GM12801 (cell line): ENCODE measurements at regions not wholly inside any gene's neighbourhood (a gene's known extent, or its start where the extent isn't known, plus 50 kb on each side); places are given as distances from the start of the nearest gene placed in this dataset.

Experiments used
- TF ChIP-seq, protein P1 (sequence below): IDR thresholded peaks from one replicate; pipeline ENCODE4 v1.5.1; 2011; ENCODE audit warnings: control low read depth; ENCODE audit not compliant: insufficient read length; ENCODE audit errors: extremely low read depth

DNA sequence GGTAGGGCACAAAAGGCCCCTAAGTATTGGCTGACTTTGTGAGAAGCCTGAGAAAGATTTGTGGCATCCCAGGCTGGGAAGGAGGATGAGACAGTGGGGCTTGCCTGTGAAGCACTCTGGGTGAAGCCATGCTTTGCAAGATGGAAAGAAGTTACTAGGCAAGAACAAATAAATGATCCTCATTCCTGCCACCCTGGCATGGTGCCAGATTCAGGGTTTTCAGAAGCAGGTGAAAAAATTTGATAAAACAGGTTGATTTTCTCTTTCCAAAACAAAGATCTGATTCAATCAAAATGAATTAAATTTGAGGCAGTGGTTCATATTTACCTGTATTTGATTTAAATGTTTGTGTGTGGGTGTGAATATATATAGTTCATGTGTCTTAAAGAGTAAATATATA is 386.9 kb upstream of the PROX1 start:
- TF ChIP-seq, protein P1, sequence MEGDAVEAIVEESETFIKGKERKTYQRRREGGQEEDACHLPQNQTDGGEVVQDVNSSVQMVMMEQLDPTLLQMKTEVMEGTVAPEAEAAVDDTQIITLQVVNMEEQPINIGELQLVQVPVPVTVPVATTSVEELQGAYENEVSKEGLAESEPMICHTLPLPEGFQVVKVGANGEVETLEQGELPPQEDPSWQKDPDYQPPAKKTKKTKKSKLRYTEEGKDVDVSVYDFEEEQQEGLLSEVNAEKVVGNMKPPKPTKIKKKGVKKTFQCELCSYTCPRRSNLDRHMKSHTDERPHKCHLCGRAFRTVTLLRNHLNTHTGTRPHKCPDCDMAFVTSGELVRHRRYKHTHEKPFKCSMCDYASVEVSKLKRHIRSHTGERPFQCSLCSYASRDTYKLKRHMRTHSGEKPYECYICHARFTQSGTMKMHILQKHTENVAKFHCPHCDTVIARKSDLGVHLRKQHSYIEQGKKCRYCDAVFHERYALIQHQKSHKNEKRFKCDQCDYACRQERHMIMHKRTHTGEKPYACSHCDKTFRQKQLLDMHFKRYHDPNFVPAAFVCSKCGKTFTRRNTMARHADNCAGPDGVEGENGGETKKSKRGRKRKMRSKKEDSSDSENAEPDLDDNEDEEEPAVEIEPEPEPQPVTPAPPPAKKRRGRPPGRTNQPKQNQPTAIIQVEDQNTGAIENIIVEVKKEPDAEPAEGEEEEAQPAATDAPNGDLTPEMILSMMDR: no peak

DNA sequence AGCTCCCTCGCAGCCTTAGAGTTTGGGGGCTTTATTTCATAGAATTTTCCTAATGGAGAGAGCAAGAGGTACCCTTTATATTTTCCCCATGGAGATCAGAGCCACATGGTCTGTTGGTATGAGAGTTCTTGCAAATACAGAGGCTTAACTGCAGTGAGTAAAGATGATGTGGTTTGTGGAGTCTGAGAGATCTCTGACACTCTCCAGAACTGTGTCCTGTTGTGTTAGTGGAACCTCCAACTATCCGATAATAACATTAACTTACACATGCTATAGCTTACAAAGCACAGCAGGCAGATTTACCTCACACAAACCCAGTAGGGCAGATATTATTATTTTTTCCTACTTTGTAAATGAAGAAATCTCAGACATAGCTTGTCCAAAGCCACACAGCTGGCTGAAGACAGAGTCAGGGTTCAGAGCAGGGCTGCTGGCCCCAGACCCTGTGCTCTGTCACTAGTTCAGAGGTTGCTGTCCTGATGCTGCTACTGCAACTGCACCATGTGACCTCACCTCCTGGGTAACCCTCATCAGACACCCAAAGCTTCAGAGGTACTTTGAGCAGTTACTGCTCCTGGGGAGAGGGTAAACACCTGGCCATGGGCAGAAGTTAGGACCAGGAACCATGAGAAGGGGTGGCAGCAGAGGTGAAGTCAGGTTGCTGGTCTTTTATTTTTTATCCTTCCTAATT is 384.8 kb upstream of the PROX1 start:
- TF ChIP-seq, protein P1: no peak

DNA sequence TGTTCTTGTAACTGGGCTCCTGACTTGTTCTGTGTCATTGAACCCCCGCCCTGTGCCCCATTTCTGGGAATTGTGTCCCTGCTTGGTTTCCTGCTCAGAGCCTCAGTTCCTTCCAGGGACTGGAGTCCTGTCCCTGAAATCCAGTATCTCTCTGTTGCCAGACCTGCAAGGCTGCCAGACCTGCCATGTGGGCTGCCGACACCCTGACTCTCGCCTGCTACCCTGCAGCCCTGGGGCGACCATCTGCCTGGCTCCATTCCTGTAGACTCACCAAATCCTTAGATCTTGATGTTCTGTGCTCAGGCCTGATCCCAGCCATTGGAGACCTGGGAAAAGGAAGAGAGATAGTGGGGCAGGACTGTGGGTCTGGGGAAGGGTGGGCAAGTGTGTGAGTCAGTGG is 383.3 kb upstream of the PROX1 start:
- TF ChIP-seq, protein P1: no peak

DNA sequence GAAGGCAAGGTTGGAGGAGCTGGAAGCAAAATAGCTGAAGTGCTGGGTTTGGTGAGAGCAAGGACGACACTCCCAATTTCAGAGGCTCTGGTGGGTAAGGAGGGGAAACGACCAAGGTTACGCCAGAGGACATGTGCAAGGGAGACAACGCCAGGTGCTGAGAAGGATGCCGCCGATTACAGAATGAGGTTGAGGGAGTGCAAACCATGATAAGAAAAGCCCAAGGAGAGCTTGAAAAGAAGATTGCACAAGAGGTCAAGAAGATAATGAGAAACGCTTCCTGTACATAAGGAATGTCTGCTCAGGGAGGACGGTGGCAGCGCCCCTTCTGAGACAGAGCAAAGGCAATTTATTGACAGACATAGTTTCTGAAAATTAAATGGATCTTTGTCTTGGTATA is 382.0 kb upstream of the PROX1 start:
- TF ChIP-seq, protein P1: no peak

DNA sequence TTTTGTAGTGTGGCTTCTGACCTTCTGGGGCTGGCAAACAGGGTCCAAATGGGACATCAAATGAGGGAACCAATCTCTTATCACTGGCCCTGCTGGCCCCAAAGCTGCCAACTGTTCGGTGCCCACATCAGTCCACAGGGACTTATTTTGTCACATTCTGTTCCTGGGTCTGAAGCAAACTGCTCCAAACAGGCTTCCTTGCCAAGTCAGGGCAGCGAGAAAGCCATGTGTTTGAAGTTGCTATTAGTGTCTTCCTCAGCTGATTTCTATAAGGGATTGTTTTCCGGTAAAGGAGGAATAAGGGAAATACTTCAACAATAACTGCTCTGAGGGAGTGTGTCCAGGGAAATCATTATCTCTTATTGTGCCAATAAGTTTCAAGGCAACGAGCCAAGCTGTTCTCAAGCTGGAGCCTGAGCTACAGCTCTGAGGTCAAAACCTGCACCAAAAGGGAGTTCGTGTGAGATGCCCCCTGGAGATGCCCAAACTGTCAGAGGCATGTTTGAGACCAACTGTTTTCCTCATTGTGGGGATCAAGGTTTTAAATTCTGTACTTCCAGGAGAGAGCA is 381.4 kb upstream of the PROX1 start:
- TF ChIP-seq, protein P1: no peak

DNA sequence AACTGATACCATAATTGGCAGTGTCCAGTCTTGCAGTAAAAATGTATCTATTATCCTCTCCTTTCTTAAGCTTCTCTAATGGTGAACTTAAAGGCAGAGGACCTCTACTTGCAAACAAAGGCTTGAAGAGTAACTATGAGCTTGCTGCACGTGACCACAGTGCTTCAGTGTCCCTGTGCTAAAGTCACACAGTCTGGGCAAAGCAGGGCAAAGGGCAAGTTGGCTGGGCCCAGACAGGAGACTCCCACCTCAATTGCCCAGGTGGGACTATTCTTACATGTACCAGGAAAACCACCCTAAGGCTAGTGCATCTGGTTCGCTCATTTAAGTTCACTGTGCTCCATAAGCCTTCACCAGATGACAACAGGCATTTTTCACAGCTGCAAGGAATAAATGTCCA is 374.2 kb upstream of the PROX1 start:
- TF ChIP-seq, protein P1: no peak

DNA sequence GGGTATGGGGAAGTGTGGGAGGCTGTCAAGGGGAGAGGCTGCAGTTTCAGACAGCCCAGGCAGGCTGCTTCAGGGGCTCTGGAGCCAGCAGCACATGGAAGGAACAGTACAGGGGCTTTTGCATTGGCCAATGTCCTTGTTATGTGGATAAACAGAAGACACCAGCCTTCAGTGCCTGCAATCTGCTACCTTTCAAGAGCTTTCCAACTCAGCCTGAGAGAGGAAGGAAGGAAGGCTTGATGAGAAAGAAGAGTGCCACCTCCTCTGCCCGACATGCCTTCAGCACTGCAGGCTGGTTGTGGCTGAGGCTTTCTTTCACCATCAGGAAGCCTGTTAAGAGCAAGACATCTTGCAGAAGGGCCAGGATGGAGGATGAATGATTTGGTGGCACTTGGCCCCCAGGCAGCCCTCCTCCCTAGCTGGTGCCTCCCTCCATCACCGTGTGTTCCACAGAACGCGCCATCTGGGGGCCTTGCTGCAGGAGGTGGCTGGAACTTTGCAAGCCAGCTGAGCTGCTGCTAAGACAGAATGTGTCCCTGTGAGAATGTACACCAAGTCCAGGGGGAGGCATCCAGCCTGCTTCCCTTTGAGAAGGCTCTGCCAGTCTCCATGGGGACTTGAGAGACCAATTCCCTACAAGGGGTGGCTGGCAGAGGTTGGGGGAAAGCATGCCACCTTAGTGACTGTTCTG is 372.4 kb upstream of the PROX1 start:
- TF ChIP-seq, protein P1: no peak
